NB4 (cell line): ENCODE measurements at regions not wholly inside any gene's neighbourhood (a gene's known extent, or its start where the extent isn't known, plus 50 kb on each side); places are given as distances from the start of the nearest gene placed in this dataset.

Experiments used
- POLR2A ChIP-seq: IDR thresholded peaks from 2 replicates; pipeline ENCODE4 v1.6.1; 2011; ENCODE audit warnings: mild to moderate bottlenecking; ENCODE audit not compliant: insufficient read length; ENCODE audit errors: extremely low read depth
- TF ChIP-seq, protein P1 (sequence below): IDR thresholded peaks from one replicate; pipeline ENCODE4 v1.5.1; 2012; ENCODE audit warnings: low read depth, low read length

- TF ChIP-seq, protein P1, sequence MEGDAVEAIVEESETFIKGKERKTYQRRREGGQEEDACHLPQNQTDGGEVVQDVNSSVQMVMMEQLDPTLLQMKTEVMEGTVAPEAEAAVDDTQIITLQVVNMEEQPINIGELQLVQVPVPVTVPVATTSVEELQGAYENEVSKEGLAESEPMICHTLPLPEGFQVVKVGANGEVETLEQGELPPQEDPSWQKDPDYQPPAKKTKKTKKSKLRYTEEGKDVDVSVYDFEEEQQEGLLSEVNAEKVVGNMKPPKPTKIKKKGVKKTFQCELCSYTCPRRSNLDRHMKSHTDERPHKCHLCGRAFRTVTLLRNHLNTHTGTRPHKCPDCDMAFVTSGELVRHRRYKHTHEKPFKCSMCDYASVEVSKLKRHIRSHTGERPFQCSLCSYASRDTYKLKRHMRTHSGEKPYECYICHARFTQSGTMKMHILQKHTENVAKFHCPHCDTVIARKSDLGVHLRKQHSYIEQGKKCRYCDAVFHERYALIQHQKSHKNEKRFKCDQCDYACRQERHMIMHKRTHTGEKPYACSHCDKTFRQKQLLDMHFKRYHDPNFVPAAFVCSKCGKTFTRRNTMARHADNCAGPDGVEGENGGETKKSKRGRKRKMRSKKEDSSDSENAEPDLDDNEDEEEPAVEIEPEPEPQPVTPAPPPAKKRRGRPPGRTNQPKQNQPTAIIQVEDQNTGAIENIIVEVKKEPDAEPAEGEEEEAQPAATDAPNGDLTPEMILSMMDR = no peak
- TF ChIP-seq POLR2A = no peak
Observed at GRCh38 chr6:166251655-166252054, 56.5 kb downstream of the PRR18 start.
